ENCODE measurements at regions not wholly inside any gene's neighbourhood (a gene's known extent, or its start where the extent isn't known, plus 50 kb on each side); places are given as distances from the start of the nearest gene placed in this dataset.
A peak's percentile ranks its signal among the peaks of the same experiment; 100 is the strongest.

DNA sequence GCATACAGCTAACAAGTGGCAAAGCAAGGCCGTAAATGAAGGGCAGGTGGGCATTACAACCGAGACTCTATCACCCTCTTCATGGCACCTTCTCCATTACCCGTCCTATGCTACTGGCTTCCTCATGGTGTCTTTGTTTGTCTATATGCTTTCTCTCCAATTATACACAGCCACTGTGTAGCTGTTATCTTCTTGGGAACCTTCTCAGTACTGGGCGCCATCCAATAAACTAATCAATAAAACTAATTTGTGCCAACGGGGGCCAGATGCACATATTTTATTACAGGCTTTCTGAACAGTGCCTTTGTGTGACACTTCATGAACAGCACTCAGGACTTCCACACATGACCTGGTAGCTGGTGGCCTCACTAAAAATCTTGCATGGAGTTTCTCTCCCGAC is 149.8 kb upstream of the PCSK2 start:
- Histone ChIP-seq H2AFZ (ENCODE audit: insufficient read depth, low read length, poor library complexity) (no peak overlapping the region), H2BK120ac (ENCODE audit: insufficient read depth, low read length, poor library complexity) (no peak overlapping the region), H2BK5ac (ENCODE audit: low read depth, low read length, poor library complexity) (no peak overlapping the region), H3K27me3 (ENCODE audit: insufficient read depth, low read length) (no peaks in the 10 kb centered on the region), H3K36me3 (ENCODE audit: control insufficient read depth in 1 of 2, insufficient read depth in 2 of 2, low read length in 2 of 2) (no peaks in the 10 kb centered on the region), H2AK5ac (ENCODE audit: low read length) (no peak overlapping the region), H3K18ac (ENCODE audit: low read length) (no peak overlapping the region), H3K23ac (ENCODE audit: low read length) (no peak overlapping the region), H3K27ac (ENCODE audit: low read depth, low read length) (no peak overlapping the region), H3K9ac (ENCODE audit: low read length) (no peak overlapping the region), H3K14ac (ENCODE audit: low read length) (no peak overlapping the region), H3K79me2 (ENCODE audit: control insufficient read depth, insufficient read depth, low read length, poor library complexity) (no peaks in the 10 kb centered on the region), H4K12ac (ENCODE audit: low read depth, low read length) (no peak overlapping the region), H3K4me3 (ENCODE audit: low read depth, low read length) (no peak overlapping the region), H3K4me1 (ENCODE audit: control insufficient read depth in 1 of 2, insufficient read depth in 2 of 2, low read length in 2 of 2) (no peaks in the 10 kb centered on the region), H4K91ac (ENCODE audit: low read depth, low read length) (no peak overlapping the region), H3K79me1 (ENCODE audit: low read length) (no peaks in the 10 kb centered on the region), H3K4ac (ENCODE audit: low read depth, low read length) (no peak overlapping the region), H3K9me3 (ENCODE audit: insufficient read depth, low read depth, low read length) (no peaks in the 10 kb centered on the region), H3K4me2 (ENCODE audit: low read length) (no peak overlapping the region), H2BK12ac (ENCODE audit: low read length) (no peak overlapping the region), H4K8ac (ENCODE audit: low read depth, low read length) (no peak overlapping the region)
- WGBS (ENCODE audit: extremely low coverage, insufficient coverage, insufficient read length): no CpG with 5 or more reads among the region's 6 CpGs
- DNase-seq: no peak

DNA sequence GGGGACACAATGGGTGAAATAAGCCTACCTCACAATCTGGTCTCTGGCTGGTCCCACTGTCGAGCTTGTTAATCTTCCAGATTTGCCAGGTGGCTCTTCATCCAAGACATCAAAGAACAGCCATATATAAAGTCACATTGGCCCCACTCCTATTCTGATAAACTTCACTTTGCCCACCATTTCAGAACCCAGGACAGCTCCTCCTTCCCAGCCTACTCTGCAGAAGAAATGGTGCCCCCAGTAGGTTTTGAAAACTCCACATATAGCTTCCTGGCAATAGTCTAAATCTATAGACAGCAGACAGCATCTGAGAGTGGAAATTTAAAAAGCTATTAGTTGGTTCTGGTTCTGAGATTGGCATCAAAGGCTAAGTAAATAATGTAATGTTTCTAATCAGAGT is 143.1 kb upstream of the PCSK2 start:
- H3K27ac ChIP-seq (ENCODE audit: low read depth, low read length): no peak overlapping the region
- WGBS (ENCODE audit: extremely low coverage, insufficient coverage, insufficient read length): no CpG with 5 or more reads among the region's 1 CpG
- no peak overlapping the region for H3K18ac ChIP-seq (ENCODE audit: low read length)
- peak in 1 of 2 donors; percentile 4 for DNase-seq
- no peaks in the 10 kb centered on the region for H3K79me2 ChIP-seq (ENCODE audit: control insufficient read depth, insufficient read depth, low read length, poor library complexity)
- no peak overlapping the region for H2BK5ac ChIP-seq (ENCODE audit: low read depth, low read length, poor library complexity)
- no peak overlapping the region for H4K91ac ChIP-seq (ENCODE audit: low read depth, low read length)
- H3K14ac ChIP-seq (ENCODE audit: low read length): no peak overlapping the region
- H3K79me1 ChIP-seq (ENCODE audit: low read length): no peaks in the 10 kb centered on the region
- no peak overlapping the region for H2BK120ac ChIP-seq (ENCODE audit: insufficient read depth, low read length, poor library complexity)
- H3K36me3 ChIP-seq (ENCODE audit: control insufficient read depth in 1 of 2, insufficient read depth in 2 of 2, low read length in 2 of 2): no peaks in the 10 kb centered on the region
- no peak overlapping the region for H4K8ac ChIP-seq (ENCODE audit: low read depth, low read length)
- no peak overlapping the region for H3K9ac ChIP-seq (ENCODE audit: low read length)
- no peak overlapping the region for H2AFZ ChIP-seq (ENCODE audit: insufficient read depth, low read length, poor library complexity)
- no peak overlapping the region for H3K4me2 ChIP-seq (ENCODE audit: low read length)
- H3K23ac ChIP-seq (ENCODE audit: low read length): no peak overlapping the region
- no peaks in the 10 kb centered on the region for H3K4me1 ChIP-seq (ENCODE audit: control insufficient read depth in 1 of 2, insufficient read depth in 2 of 2, low read length in 2 of 2)
- H3K9me3 ChIP-seq (ENCODE audit: insufficient read depth, low read depth, low read length): no peaks in the 10 kb centered on the region
- no peak overlapping the region for H3K4ac ChIP-seq (ENCODE audit: low read depth, low read length)
- no peaks in the 10 kb centered on the region for H3K27me3 ChIP-seq (ENCODE audit: insufficient read depth, low read length)
- no peak overlapping the region for H3K4me3 ChIP-seq (ENCODE audit: low read depth, low read length)
- no peak overlapping the region for H2BK12ac ChIP-seq (ENCODE audit: low read length)
- no peak overlapping the region for H4K12ac ChIP-seq (ENCODE audit: low read depth, low read length)
- no peak overlapping the region for H2AK5ac ChIP-seq (ENCODE audit: low read length)

DNA sequence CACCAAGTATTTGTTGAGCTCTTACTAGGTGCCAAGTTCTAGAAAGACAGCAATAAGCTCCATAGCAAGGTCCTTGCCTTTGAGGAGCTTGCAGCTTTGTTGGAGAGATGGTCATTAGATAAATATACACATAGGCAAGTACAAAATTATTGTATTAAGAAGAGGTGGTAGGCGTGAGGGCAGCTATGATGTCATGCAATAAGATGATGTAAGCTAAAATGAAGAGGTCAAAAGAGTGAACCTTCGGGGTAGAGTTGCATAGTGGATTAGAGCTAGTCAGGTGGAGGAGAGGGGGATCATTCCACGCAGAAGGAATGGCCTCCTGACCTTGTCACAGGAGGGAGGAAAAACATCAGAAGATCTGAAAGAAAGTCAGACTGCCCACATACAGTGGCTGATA is 141.9 kb upstream of the PCSK2 start:
- Histone ChIP-seq H3K18ac (ENCODE audit: low read length) (no peak overlapping the region), H2BK120ac (ENCODE audit: insufficient read depth, low read length, poor library complexity) (no peak overlapping the region), H2AFZ (ENCODE audit: insufficient read depth, low read length, poor library complexity) (no peak overlapping the region), H3K27ac (ENCODE audit: low read depth, low read length) (no peak overlapping the region), H3K9ac (ENCODE audit: low read length) (no peak overlapping the region), H3K79me2 (ENCODE audit: control insufficient read depth, insufficient read depth, low read length, poor library complexity) (no peaks in the 10 kb centered on the region), H4K91ac (ENCODE audit: low read depth, low read length) (no peak overlapping the region), H3K4me2 (ENCODE audit: low read length) (no peak overlapping the region), H3K79me1 (ENCODE audit: low read length) (no peaks in the 10 kb centered on the region), H3K23ac (ENCODE audit: low read length) (no peak overlapping the region), H3K14ac (ENCODE audit: low read length) (no peak overlapping the region), H3K4me1 (ENCODE audit: control insufficient read depth in 1 of 2, insufficient read depth in 2 of 2, low read length in 2 of 2) (no peaks in the 10 kb centered on the region), H2BK5ac (ENCODE audit: low read depth, low read length, poor library complexity) (no peak overlapping the region), H3K36me3 (ENCODE audit: control insufficient read depth in 1 of 2, insufficient read depth in 2 of 2, low read length in 2 of 2) (no peaks in the 10 kb centered on the region), H3K4ac (ENCODE audit: low read depth, low read length) (no peak overlapping the region), H3K9me3 (ENCODE audit: insufficient read depth, low read depth, low read length) (no peaks in the 10 kb centered on the region), H3K4me3 (ENCODE audit: low read depth, low read length) (no peak overlapping the region), H2BK12ac (ENCODE audit: low read length) (no peak overlapping the region), H3K27me3 (ENCODE audit: insufficient read depth, low read length) (no peaks in the 10 kb centered on the region), H4K12ac (ENCODE audit: low read depth, low read length) (no peak overlapping the region), H4K8ac (ENCODE audit: low read depth, low read length) (no peak overlapping the region), H2AK5ac (ENCODE audit: low read length) (no peak overlapping the region)
- no peak for DNase-seq
- WGBS (ENCODE audit: extremely low coverage, insufficient coverage, insufficient read length): no CpG with 5 or more reads among the region's 3 CpGs

DNA sequence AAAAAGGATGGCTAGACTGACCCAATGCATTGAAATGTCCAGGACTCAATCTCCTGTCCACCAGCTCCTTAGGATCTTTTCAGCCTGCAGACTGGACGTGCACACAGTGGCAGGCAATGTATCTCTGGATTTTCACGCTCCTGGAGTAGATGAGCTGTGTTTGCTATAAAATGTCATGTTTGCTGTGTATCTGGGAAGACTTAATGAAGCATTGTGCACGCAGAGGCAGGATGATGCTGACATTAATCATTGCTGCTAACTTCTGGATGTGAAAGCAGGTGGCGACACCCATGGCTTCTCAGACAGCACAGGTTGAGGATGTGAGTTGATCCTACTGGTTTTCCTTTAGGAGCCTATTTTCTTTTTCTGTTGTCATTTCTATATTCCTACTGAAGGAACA is 133.1 kb upstream of the PCSK2 start:
- Histone ChIP-seq H3K79me2 (ENCODE audit: control insufficient read depth, insufficient read depth, low read length, poor library complexity) (no peaks in the 10 kb centered on the region), H3K4ac (ENCODE audit: low read depth, low read length) (no peak overlapping the region), H3K23ac (ENCODE audit: low read length) (no peak overlapping the region)

More for the DNA sequence above, 133.1 kb upstream of the PCSK2 start:
- Histone ChIP-seq H4K8ac (ENCODE audit: low read depth, low read length) (no peak overlapping the region), H2BK120ac (ENCODE audit: insufficient read depth, low read length, poor library complexity) (no peak overlapping the region), H3K18ac (ENCODE audit: low read length) (no peak overlapping the region), H3K27ac (ENCODE audit: low read depth, low read length) (no peak overlapping the region), H3K79me1 (ENCODE audit: low read length) (no peaks in the 10 kb centered on the region), H3K4me2 (ENCODE audit: low read length) (no peak overlapping the region), H2AFZ (ENCODE audit: insufficient read depth, low read length, poor library complexity) (no peak overlapping the region), H3K4me1 (ENCODE audit: control insufficient read depth in 1 of 2, insufficient read depth in 2 of 2, low read length in 2 of 2) (no peaks in the 10 kb centered on the region), H3K9me3 (ENCODE audit: insufficient read depth, low read depth, low read length) (no peaks in the 10 kb centered on the region), H3K27me3 (ENCODE audit: insufficient read depth, low read length) (no peaks in the 10 kb centered on the region), H3K36me3 (ENCODE audit: control insufficient read depth in 1 of 2, insufficient read depth in 2 of 2, low read length in 2 of 2) (no peaks in the 10 kb centered on the region), H3K14ac (ENCODE audit: low read length) (no peak overlapping the region), H2BK12ac (ENCODE audit: low read length) (no peak overlapping the region), H3K4me3 (ENCODE audit: low read depth, low read length) (no peak overlapping the region), H4K12ac (ENCODE audit: low read depth, low read length) (no peak overlapping the region), H2AK5ac (ENCODE audit: low read length) (no peak overlapping the region), H2BK5ac (ENCODE audit: low read depth, low read length, poor library complexity) (no peak overlapping the region), H4K91ac (ENCODE audit: low read depth, low read length) (no peak overlapping the region), H3K9ac (ENCODE audit: low read length) (no peak overlapping the region)
- no CpG with 5 or more reads among the region's 4 CpGs for whole genome bisulfite sequencing (ENCODE audit: extremely low coverage, insufficient coverage, insufficient read length)
- DNase-seq: no peak
